ENCODE measurements at regions not wholly inside any gene's neighbourhood (a gene's known extent, or its start where the extent isn't known, plus 50 kb on each side); places are given as distances from the start of the nearest gene placed in this dataset.

DNA sequence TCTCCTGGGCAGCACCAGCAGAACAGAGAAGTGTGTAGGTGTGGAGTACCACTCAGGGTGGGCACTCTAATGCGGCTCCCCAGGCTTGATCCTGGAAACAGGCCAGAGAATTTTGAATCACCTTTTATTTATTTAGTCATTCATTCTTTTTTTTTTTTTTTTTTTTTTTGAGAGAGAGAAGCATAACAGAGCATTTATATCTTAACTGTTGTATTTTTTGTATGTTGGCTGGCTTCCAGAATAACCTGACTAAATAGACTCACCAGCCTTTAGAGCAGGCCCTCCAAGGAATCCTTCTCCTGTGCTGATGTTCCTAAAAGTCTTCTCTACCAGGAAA is 153.4 kb downstream of the PIK3R1 start:
- TF ChIP-seq POLR2A (IDR thresholded peaks at IDR 0.05; ENCODE audit: extremely low read depth, insufficient read length) (no peak), MAX (IDR thresholded peaks at IDR 0.05; ENCODE audit: low read depth, low read length) (no peak), MYC (IDR thresholded peaks at IDR 0.05; ENCODE audit: low read depth, low read length) (no peak), CTCF (IDR thresholded peaks at IDR 0.05; ENCODE audit: low read depth, low read length) (no peak)
- DNase-seq (ENCODE audit: low read depth) = no peak

DNA sequence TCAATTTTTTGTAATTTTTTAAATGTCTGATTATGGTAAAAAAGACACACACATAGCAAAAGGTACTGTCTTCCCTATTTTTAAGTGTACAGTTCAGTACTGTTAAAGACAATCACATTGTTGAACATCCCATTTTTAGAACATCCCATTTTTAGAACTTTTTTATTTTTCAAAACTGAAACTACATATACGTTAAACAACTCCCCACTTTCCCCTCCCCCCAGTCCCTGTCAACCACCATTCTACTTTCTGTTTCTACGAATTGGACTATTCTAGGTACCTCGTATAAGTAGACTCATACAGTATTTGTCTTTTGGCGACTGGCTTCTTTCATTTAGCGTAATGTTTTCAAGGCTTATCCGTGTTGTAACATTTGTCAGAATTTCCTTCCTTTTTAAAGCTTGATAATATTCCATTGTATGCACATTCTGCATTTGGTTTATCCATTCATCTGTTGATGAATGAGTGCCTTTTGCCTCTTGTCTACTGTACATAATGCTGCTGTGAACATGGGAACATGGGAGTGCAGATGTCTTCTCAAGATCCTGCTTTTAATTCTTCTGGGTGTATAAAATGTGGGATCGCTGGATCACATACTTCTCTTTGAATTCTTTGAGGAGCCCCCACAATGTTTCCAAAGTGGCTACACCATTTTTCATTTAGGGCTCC is 154.0 kb downstream of the PIK3R1 start:
- no peak overlapping the region for H3K4me3 ChIP-seq (ENCODE audit: low read depth, low read length)
- TF ChIP-seq MYC (IDR thresholded peaks at IDR 0.05; ENCODE audit: low read depth, low read length) (no peak), POLR2A (IDR thresholded peaks at IDR 0.05; ENCODE audit: extremely low read depth, insufficient read length) (no peak), CTCF (IDR thresholded peaks at IDR 0.05; ENCODE audit: low read depth, low read length) (no peak), MAX (IDR thresholded peaks at IDR 0.05; ENCODE audit: low read depth, low read length) (no peak)
- DNase-seq (ENCODE audit: low read depth) = no peak

More for the DNA sequence above, 153.4 kb downstream of the PIK3R1 start:
- no peak overlapping the region for H3K4me3 ChIP-seq (ENCODE audit: low read depth, low read length)

DNA sequence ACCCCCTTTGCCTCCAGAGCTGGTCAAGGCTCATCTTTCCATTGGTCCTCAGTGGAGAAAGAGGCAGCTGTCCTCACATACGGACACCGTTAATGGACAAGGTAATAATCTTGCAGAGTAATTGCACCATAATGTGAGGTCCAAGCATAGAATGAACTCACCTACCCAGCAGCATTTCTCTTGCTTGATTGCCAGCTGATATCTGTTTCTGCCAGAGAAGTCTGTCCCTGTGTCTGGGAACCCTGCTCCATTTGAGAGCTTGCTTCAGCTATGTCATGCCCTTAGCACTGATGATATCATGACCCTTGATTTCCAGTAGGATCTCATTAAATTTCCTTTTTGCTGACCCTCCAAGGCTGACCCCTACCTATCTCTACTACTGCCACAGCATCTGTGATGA is 154.6 kb downstream of the PIK3R1 start:
- no peak overlapping the region for H3K4me3 ChIP-seq (ENCODE audit: low read depth, low read length)
- no peak for DNase-seq (ENCODE audit: low read depth)
- TF ChIP-seq MYC (IDR thresholded peaks at IDR 0.05; ENCODE audit: low read depth, low read length) (no peak), CTCF (IDR thresholded peaks at IDR 0.05; ENCODE audit: low read depth, low read length) (no peak), POLR2A (IDR thresholded peaks at IDR 0.05; ENCODE audit: extremely low read depth, insufficient read length) (no peak), MAX (IDR thresholded peaks at IDR 0.05; ENCODE audit: low read depth, low read length) (no peak)

DNA sequence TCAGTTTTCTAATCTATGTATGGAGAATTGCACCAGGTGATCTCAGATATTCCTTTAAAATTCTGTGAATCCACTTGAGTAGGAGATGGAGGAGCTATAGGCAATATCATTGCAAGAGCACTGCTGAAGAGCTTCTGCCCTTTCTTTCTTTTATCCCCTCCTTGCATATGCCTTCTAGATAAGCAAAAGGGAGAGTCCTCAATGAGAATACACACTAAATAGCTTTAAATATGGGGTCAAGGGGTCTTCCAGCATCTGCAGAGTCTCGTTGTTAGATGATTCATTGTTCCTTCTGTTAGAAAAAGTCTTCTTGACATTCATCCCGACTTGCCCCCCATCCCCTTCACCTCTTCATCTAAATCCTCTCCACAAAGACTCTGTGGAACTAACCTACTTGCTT is 156.1 kb downstream of the PIK3R1 start:
- DNase-seq (ENCODE audit: low read depth) = no peak
- TF ChIP-seq MYC (IDR thresholded peaks at IDR 0.05; ENCODE audit: low read depth, low read length) = no peak
- no peak for TF ChIP-seq POLR2A (IDR thresholded peaks at IDR 0.05; ENCODE audit: extremely low read depth, insufficient read length)
- no peak for TF ChIP-seq MAX (IDR thresholded peaks at IDR 0.05; ENCODE audit: low read depth, low read length)
- no peak for TF ChIP-seq CTCF (IDR thresholded peaks at IDR 0.05; ENCODE audit: low read depth, low read length)
- H3K4me3 ChIP-seq (ENCODE audit: low read depth, low read length) = no peak overlapping the region

DNA sequence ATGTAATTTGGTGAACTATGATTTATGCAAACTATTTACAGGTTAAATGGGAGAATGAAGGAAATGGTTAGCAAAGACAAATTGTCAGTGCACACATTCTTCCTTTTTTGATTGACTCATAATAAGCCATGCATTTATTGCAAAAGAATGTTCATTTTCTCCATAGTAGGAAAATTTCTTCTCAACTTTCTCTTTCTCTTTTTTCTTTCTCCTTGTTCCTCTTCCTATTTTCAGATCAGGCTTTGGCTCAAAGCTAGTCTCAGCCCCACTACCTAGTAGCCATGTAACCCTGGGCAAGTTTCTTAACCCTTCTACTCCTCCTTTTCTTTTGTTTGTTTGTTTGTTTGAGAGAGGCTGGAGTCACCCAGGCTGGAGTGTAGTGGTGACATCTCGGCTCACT is 156.6 kb downstream of the PIK3R1 start:
- no peak overlapping the region for H3K4me3 ChIP-seq (ENCODE audit: low read depth, low read length)
- DNase-seq (ENCODE audit: low read depth) = no peak
- no peak for TF ChIP-seq MAX (IDR thresholded peaks at IDR 0.05; ENCODE audit: low read depth, low read length)

DNA sequence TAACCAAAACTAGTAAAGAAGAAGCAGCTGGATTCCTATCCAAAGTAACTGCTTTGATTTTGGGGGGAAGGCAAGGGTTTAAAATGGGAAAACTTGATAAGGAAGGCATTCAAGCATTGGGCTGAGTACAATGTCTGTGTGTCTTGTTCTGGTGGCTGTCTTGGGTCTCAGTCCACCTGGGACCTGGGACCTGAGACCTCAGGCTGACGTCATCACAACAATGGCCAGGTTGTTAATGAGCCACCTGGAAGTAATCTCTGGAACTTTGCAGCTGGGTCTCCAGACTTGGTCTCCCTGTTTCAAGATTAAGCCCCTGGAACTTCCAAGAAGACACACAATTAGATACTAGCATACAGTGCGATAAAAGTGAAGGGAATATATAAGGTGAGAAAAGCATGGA is 157.5 kb downstream of the PIK3R1 start:
- TF ChIP-seq CTCF (IDR thresholded peaks at IDR 0.05; ENCODE audit: low read depth, low read length) (no peak), MAX (IDR thresholded peaks at IDR 0.05; ENCODE audit: low read depth, low read length) (no peak), POLR2A (IDR thresholded peaks at IDR 0.05; ENCODE audit: extremely low read depth, insufficient read length) (no peak), MYC (IDR thresholded peaks at IDR 0.05; ENCODE audit: low read depth, low read length) (no peak)
- no peak for DNase-seq (ENCODE audit: low read depth)
- no peak overlapping the region for H3K4me3 ChIP-seq (ENCODE audit: low read depth, low read length)
